Testis (tissue), 2 donors: ENCODE measurements at regions not wholly inside any gene's neighbourhood (a gene's known extent, or its start where the extent isn't known, plus 50 kb on each side); places are given as distances from the start of the nearest gene placed in this dataset.

Experiments used
- POLR2A ChIP-seq: fragments of 450-650 bp; IDR thresholded peaks from one replicate; pipeline ENCODE4 v1.6.1; 2017; ENCODE audit warnings: antibody characterized with exemption, mild to moderate bottlenecking, moderate library complexity
- TF ChIP-seq, protein P1 (sequence below), 3 experiments: fragments of 450-650 bp in 2 of 3; fragments of 200-600 bp in 1 of 3; sonication (generic) in 1 of 3; IDR thresholded peaks; one replicate each; pipeline ENCODE4 v1.5.1; 2016 to 2019; ENCODE audit warnings: antibody characterized with exemption in 3 of 3, mild to moderate bottlenecking in 2 of 3, moderate library complexity in 1 of 3

DNA sequence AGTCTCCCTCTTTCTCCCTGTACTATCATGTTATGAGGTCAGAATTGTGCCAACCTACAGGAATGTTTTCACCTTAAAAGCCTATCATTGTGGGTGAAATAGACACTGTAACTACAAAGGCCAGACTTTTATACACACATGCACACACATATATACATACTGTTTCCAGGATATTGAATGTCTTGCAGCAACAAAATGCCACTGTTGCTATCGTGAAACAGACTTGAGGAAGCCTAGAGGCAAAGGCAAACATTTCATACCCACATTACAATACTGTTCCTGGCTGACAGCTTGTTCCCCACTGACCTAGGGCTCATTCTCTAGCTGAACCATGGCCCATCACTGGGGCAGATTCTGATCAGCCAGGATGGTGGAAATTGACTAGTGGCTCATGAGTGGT is 125.1 kb upstream of the DUSP10 start:
- TF ChIP-seq, protein P1, sequence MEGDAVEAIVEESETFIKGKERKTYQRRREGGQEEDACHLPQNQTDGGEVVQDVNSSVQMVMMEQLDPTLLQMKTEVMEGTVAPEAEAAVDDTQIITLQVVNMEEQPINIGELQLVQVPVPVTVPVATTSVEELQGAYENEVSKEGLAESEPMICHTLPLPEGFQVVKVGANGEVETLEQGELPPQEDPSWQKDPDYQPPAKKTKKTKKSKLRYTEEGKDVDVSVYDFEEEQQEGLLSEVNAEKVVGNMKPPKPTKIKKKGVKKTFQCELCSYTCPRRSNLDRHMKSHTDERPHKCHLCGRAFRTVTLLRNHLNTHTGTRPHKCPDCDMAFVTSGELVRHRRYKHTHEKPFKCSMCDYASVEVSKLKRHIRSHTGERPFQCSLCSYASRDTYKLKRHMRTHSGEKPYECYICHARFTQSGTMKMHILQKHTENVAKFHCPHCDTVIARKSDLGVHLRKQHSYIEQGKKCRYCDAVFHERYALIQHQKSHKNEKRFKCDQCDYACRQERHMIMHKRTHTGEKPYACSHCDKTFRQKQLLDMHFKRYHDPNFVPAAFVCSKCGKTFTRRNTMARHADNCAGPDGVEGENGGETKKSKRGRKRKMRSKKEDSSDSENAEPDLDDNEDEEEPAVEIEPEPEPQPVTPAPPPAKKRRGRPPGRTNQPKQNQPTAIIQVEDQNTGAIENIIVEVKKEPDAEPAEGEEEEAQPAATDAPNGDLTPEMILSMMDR (IDR thresholded peaks at IDR 0.05) = no peak
- TF ChIP-seq POLR2A = no peak
